GM19468 (cell line): ENCODE measurements at regions not wholly inside any gene's neighbourhood (a gene's known extent, or its start where the extent isn't known, plus 50 kb on each side); places are given as distances from the start of the nearest gene placed in this dataset.
"Not testable (repeated sequence)": the region's sequence is repeated elsewhere in the genome, so short reads cannot be mapped to it uniquely, and the experiment has no call there.

Experiments used
- ATAC-seq: cut with Tn5 transposase; IDR thresholded peaks from one replicate; pipeline ENCODE4 v1.9.1; 2021; ENCODE audit warnings: mild to moderate bottlenecking, moderate library complexity, moderate number of reproducible peaks; ENCODE audit not compliant: unreplicated experiment; ENCODE audit errors: extremely low read depth

GRCh38 chr7:91443862-91444261 lies 179.6 kb downstream of the FZD1 start:
- no peak for ATAC-seq

DNA sequence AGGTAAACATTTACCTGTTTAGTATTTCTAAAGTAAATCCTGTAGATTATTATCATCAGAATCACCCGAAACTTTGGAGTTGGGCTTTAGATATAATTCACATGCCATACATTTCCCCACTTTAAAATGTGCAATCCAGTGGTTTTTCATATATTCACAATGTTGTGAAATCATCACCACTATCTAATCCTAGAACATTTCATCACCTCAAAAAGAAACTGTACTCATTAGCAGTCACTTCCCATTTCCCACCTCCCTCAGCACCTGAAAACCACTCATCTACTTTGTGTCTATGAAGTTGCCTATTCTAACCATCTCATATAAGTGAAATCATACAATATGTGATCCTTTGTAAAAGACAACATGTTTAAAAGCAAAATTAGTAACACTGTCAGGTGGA lies 182.6 kb downstream of the FZD1 start:
- ATAC-seq, result no peak

DNA sequence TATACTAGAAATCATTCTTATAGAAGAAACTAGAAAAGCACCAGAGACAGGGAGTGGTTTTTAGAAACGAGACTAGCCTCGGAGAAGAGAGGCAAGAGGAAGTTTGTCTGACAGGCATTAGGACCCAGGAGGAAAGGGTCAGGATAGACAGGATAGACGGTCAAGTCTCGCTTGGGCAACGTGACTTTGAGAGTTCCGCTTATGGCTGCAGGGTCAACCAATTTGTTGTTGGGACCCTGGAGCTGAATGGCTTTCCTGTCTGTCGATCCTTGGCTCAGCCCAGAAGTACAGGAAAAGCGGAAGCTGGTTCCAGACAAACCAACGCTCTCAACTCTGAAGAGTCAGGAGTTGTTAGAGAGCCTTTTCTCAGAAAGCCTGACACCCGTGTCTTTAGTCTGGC lies 191.2 kb downstream of the FZD1 start:
- no peak for ATAC-seq

DNA sequence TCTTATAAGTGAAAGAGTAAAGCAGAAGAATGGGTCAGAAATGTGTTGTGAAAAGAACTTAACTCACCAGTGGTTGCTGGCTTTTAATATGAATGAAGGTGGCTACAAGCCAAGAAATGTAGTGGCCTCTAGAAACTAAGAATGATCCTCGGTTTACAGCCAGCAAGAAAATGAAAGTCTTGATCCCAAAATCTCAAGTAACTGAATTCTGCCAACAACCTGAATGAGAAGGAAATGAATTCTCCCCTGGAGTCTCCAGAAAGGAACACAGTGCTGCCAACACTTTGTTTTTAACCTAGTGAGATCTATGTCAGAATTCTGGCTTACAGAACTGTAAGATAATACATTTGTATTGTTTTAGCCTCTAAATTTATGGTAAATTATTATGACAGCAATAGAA lies 193.0 kb downstream of the FZD1 start:
- no peak for ATAC-seq

DNA sequence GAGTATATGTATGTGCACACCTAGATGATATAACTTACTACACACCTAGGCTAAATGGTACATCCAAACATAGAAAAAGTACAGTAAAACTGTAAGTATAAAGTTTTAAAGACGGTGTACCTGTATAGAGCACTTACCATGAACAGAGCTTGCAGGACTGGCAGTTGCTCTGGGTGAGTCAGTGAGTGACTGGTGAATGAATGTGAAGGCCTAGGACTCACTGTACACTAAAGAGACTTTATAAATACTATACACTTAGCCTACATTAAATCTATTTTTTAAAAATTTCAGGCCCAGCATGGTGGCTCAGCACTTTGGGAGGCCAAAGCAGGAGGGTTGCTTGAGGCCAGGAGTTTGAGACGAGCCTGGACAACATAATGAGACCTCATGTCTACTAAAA lies 195.3 kb downstream of the FZD1 start:
- no peak for ATAC-seq

GRCh38 chr7:91462316-91462715 lies 198.1 kb downstream of the FZD1 start:
- ATAC-seq, result no peak

DNA sequence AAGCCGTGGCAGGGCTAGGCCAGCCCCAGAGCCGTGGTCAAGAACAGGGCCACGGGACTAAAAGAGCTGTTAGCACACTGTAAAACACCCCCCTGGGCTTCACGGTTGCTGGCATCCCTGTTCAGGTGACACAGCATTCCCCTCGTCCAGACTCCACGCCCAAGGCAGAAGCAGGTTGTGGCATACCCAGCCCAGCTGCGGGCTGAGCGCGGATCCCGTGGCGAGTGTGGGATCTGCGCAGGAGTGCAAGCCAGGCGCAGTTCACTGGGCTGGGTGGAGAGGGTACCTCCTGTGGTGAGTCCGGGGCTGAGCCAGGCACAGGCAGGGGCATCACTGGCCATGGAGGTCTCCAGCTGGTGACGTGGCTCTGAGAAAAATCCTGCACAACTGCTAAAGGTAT lies 199.1 kb downstream of the FZD1 start:
- no peak for ATAC-seq

DNA sequence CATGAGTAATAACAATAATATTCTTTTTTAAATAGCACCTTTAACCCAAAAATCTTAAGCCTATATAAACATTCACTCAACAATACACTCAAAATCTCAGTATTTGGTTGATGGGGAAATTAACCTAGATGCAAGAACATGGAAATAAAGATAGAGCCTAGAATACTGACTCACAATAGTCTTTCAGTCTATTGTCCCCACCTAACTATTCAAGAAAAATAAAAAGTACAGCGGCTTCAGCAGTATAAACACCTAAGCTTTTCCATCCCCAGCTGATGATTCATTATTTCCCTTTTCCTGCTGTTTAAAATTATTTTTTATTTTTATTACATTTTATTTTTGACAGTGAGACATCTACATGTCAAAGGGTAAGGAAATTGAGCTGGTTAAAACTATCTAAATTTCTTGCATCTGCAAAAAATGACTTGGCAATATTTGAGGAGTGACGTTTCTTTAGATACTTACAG lies 201.4 kb downstream of the FZD1 start:
- ATAC-seq, result no peak

- ATAC-seq, result no peak
Measured at GRCh38 chr7:91468256-91468655, 204.0 kb downstream of the FZD1 start.

GRCh38 chr7:91473619-91474018 lies 209.4 kb downstream of the FZD1 start:
- no peak for ATAC-seq

DNA sequence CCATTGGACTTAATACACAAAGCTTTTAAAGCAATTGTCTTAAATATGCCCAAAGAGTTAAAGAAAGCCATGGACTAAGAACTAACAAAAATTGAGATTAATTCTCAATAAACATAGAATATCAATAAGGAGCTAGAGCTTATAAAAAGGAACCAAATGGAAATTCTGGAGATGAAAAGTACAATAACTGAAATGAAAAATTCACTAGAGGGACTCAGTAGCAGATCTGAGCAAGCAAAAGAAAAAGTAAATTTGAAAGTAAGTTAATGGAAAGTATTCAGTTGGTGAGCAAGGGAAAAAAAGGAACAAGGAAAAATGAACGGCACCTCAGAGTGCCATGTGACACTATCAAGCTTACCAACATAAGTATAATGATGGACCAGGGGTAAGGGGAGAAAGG lies 209.8 kb downstream of the FZD1 start:
- no peak for ATAC-seq

- not testable (repeated sequence) for ATAC-seq
Measured at GRCh38 chr7:91480470-91480869, 216.2 kb downstream of the FZD1 start.

GRCh38 chr7:91491868-91492267 lies 227.6 kb downstream of the FZD1 start:
- ATAC-seq, result no peak

- ATAC-seq, result no peak
Measured at GRCh38 chr7:91492317-91492716, 228.1 kb downstream of the FZD1 start.

GRCh38 chr7:91492773-91493172 lies 228.5 kb downstream of the FZD1 start:
- ATAC-seq, result no peak

DNA sequence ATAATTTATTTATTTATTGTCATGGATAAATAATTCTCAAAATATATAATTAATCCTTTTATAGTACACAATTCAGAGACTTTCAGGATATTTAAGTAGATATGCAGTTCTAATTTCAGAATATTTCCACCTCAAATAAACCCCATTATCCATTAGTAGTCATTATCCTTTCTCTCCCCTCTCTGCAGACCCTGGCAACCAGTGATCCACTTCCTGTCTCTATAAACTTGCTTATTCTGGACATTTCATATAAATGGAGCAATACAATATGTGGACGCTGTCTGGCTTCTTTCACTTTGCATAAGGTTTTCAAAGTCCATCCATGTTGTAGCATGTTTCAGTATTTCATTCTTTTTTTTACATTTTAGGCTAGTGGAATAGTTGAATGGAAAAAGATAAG lies 230.2 kb downstream of the FZD1 start:
- no peak for ATAC-seq

GRCh38 chr7:91496251-91496820 lies 232.1 kb downstream of the FZD1 start:
- ATAC-seq, result no peak

- not testable (repeated sequence) for ATAC-seq
Measured at GRCh38 chr7:91497277-91497676, 233.0 kb downstream of the FZD1 start.

GRCh38 chr7:91503934-91504555 lies 239.8 kb downstream of the FZD1 start:
- ATAC-seq, result no peak

DNA sequence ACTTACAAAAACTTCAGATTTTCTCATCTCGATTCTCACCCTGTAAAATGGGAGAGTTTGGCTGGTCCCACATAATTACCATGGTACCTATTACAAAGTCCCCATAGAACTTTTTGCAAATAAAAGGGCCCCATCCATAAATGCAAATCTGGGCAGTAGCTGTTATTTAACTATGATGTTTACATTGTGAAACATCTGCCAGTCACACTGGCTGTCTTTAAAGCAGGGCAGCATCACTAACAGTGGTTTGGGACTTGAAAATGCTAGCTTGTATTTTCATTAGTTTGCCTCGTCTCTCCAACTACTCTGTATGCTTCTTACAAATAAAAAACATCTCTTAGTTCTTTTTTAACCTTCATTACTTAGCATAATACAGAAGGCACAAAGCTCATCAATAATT lies 240.7 kb downstream of the FZD1 start:
- no peak for ATAC-seq

GRCh38 chr7:91506966-91507365 lies 242.7 kb downstream of the FZD1 start:
- ATAC-seq, result not testable (repeated sequence)

DNA sequence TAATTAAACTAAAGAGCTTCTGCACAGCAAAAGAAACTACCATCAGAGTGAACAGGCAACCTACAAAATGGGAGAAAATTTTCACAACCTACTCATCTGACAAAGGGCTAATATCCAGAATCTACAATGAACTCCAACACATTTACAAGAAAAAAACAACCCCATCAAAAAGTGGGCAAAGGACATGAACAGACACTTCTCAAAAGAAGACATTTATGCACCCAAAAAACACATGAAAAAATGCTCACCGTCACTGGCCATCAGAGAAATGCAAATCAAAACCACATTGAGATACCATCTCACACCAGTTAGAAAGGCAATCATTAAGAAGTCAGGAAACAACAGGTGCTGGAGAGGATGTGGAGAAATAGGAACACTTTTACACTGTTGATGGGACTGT lies 247.6 kb downstream of the FZD1 start:
- not testable (repeated sequence) for ATAC-seq
